H9 (cell line): ENCODE measurements at regions not wholly inside any gene's neighbourhood (a gene's known extent, or its start where the extent isn't known, plus 50 kb on each side); places are given as distances from the start of the nearest gene placed in this dataset.

Experiments
- DNase-seq: peaks from one replicate; pipeline ENCODE4 v3.0.0-alpha.2; 2017
- H2AFZ ChIP-seq: one replicate; pipeline ENCODE4 v1.6.1; 2013; ENCODE audit warnings: mild to moderate bottlenecking, low read length, control low read depth, moderate library complexity
- H2AK5ac ChIP-seq: 2 replicates; pipeline ENCODE4 v1.6.1; 2013; ENCODE audit warnings: low read length, control low read depth, mixed read lengths; ENCODE audit not compliant: insufficient read length
- H2BK120ac ChIP-seq: one replicate; pipeline ENCODE4 v1.6.1; 2013; ENCODE audit warnings: low read depth, mild to moderate bottlenecking, low read length, control low read depth, inconsistent platforms; ENCODE audit not compliant: poor library complexity, severe bottlenecking
- H2BK12ac ChIP-seq: 2 replicates; pipeline ENCODE4 v1.6.1; 2013; ENCODE audit warnings: low read length, control low read depth, mixed read lengths, low read depth; ENCODE audit not compliant: insufficient read length
- H2BK15ac ChIP-seq: 2 replicates; pipeline ENCODE4 v1.6.1; 2013; ENCODE audit warnings: low read depth, low read length, control low read depth
- H2BK20ac ChIP-seq: one replicate; pipeline ENCODE4 v1.6.1; 2013; ENCODE audit warnings: low read depth, mild to moderate bottlenecking, low read length, control low read depth, inconsistent platforms; ENCODE audit not compliant: poor library complexity, severe bottlenecking
- H2BK5ac ChIP-seq: 2 replicates; pipeline ENCODE4 v1.6.1; 2013; ENCODE audit warnings: low read length, control low read depth, mixed read lengths; ENCODE audit not compliant: insufficient read length
- H3K14ac ChIP-seq: 2 replicates; pipeline ENCODE4 v1.6.1; 2013; ENCODE audit warnings: low read length, control low read depth; ENCODE audit not compliant: insufficient read depth
- H3K18ac ChIP-seq: 2 replicates; pipeline ENCODE4 v1.6.1; 2013; ENCODE audit warnings: low read depth, mild to moderate bottlenecking, mixed read lengths, low read length, control low read depth; ENCODE audit not compliant: insufficient read length
- H3K23ac ChIP-seq: 2 replicates; pipeline ENCODE4 v1.6.1; 2013; ENCODE audit warnings: low read length, control low read depth, mixed read lengths, low read depth; ENCODE audit not compliant: insufficient read length
- H3K23me2 ChIP-seq: 2 replicates; pipeline ENCODE4 v1.6.1; 2013; ENCODE audit warnings: low read depth, mild to moderate bottlenecking, mixed read lengths, low read length, control low read depth; ENCODE audit not compliant: insufficient read length, poor library complexity, severe bottlenecking
- H3K27ac ChIP-seq: 2 replicates; pipeline ENCODE4 v1.5.1; 2013; ENCODE audit warnings: low read length, control low read depth, mixed read lengths, low read depth; ENCODE audit not compliant: insufficient read length
- H3K27me3 ChIP-seq: 2 replicates; pipeline ENCODE4 v1.6.1; 2013; ENCODE audit warnings: low read length, control low read depth, inconsistent platforms; ENCODE audit not compliant: insufficient read depth
- H3K4ac ChIP-seq: 2 replicates; pipeline ENCODE4 v1.6.1; 2013; ENCODE audit warnings: low read depth, mild to moderate bottlenecking, control low read depth, inconsistent platforms, low read length, moderate library complexity
- H3K4me1 ChIP-seq: 2 replicates; pipeline ENCODE4 v1.6.1; 2013; ENCODE audit warnings: low read length, control low read depth, inconsistent platforms; ENCODE audit not compliant: insufficient read depth
- H3K4me2 ChIP-seq: 2 replicates; pipeline ENCODE4 v1.6.1; 2013; ENCODE audit warnings: low read length, control low read depth, mixed read lengths; ENCODE audit not compliant: insufficient read length, insufficient read depth
- H3K56ac ChIP-seq: 2 replicates; pipeline ENCODE4 v1.6.1; 2013; ENCODE audit warnings: low read depth, mild to moderate bottlenecking, mixed read lengths, low read length, control low read depth; ENCODE audit not compliant: insufficient read length
- H3K79me1 ChIP-seq: 2 replicates; pipeline ENCODE4 v1.6.1; 2013; ENCODE audit warnings: low read depth, mild to moderate bottlenecking, moderate library complexity, low read length, control low read depth, inconsistent platforms; ENCODE audit not compliant: insufficient read depth, poor library complexity, severe bottlenecking
- H3K79me2 ChIP-seq: 2 replicates; pipeline ENCODE4 v1.6.1; 2013; ENCODE audit warnings: low read length, control low read depth, inconsistent platforms; ENCODE audit not compliant: insufficient read depth
- H3K9ac ChIP-seq: 2 replicates; pipeline ENCODE4 v1.6.1; 2013; ENCODE audit warnings: low read length, control low read depth, mixed read lengths; ENCODE audit not compliant: insufficient read length; ENCODE audit errors: extremely low read depth
- H3K9me3 ChIP-seq: one replicate; pipeline ENCODE4 v1.6.1; 2013; ENCODE audit warnings: low read depth, low read length, inconsistent platforms; ENCODE audit not compliant: control insufficient read depth
- H3T11ph ChIP-seq: one replicate; pipeline ENCODE4 v1.6.1; 2013; ENCODE audit warnings: mild to moderate bottlenecking, low read length, control low read depth, inconsistent platforms
- H4K20me1 ChIP-seq: one replicate; pipeline ENCODE4 v1.6.1; 2013; ENCODE audit not compliant: control insufficient read depth, insufficient read length, insufficient read depth
- H4K5ac ChIP-seq: 2 replicates; pipeline ENCODE4 v1.6.1; 2013; ENCODE audit warnings: low read depth, mild to moderate bottlenecking, mixed read lengths, low read length, control low read depth; ENCODE audit not compliant: insufficient read length
- H4K8ac ChIP-seq: replicated peaks from 2 replicates; pipeline ENCODE4 v1.6.1; 2013; ENCODE audit warnings: low read length, control low read depth, mixed read lengths, low read depth; ENCODE audit not compliant: insufficient read length
- H4K91ac ChIP-seq: 2 replicates; pipeline ENCODE4 v1.6.1; 2013; ENCODE audit warnings: low read depth, mild to moderate bottlenecking, moderate library complexity, mixed read lengths, low read length, control low read depth; ENCODE audit not compliant: insufficient read length
- H3K27ac Mint-ChIP-seq, 3 experiments: 2 replicates in 2 of 3; 3 replicates in 1 of 3; pipeline ENCODE4 v1.8.0; 2020 to 2021; ENCODE audit warnings: mixed read lengths in 3 of 3, mild to moderate bottlenecking in 1 of 3, moderate library complexity in 1 of 3
- H3K27me3 Mint-ChIP-seq: 2 replicates; pipeline ENCODE4 v1.8.0; 2021; ENCODE audit warnings: low read depth, mild to moderate bottlenecking, moderate library complexity, mixed read lengths
- H3K36me3 Mint-ChIP-seq, 3 experiments: 2 replicates in 2 of 3; 3 replicates in 1 of 3; pipeline ENCODE4 v1.8.0; 2020 to 2021; ENCODE audit warnings: low read depth in 3 of 3, mixed read lengths in 3 of 3; ENCODE audit not compliant: insufficient read depth in 1 of 3
- H3K4me1 Mint-ChIP-seq, 2 experiments: 2 replicates each; pipeline ENCODE4 v1.8.0; 2020; ENCODE audit warnings: mixed read lengths in 2 of 2
- H3K4me3 Mint-ChIP-seq, 2 experiments: 2 replicates in 1 of 2; 3 replicates in 1 of 2; pipeline ENCODE4 v1.8.0; 2020 to 2021; ENCODE audit warnings: mild to moderate bottlenecking in 2 of 2, mixed read lengths in 2 of 2, moderate library complexity in 1 of 2
- H3K9me3 Mint-ChIP-seq, 2 experiments: 2 replicates in 1 of 2; 3 replicates in 1 of 2; pipeline ENCODE4 v1.8.0; 2020; ENCODE audit warnings: mild to moderate bottlenecking in 2 of 2, mixed read lengths in 2 of 2, moderate library complexity in 1 of 2
- WGBS: extraction: QIAGEN DNeasy Blood & Tissue Kit; methylation state at CpG from one replicate; pipeline ENCODE4 v1.1.7; 2013; ENCODE audit warnings: missing lambda C conversion rate, low lambda C conversion rate, mixed read lengths; ENCODE audit not compliant: insufficient read length; ENCODE audit errors: extremely low coverage; 5-methylcytosine and 5-hydroxymethylcytosine counted together
- TF ChIP-seq, protein P1 (sequence below): fragments of 200-600 bp; sonication (generic); conservative IDR thresholded peaks from 3 replicates; pipeline ENCODE4 v1.8.0; 2021; ENCODE audit warnings: antibody characterized with exemption, mild to moderate bottlenecking

DNA sequence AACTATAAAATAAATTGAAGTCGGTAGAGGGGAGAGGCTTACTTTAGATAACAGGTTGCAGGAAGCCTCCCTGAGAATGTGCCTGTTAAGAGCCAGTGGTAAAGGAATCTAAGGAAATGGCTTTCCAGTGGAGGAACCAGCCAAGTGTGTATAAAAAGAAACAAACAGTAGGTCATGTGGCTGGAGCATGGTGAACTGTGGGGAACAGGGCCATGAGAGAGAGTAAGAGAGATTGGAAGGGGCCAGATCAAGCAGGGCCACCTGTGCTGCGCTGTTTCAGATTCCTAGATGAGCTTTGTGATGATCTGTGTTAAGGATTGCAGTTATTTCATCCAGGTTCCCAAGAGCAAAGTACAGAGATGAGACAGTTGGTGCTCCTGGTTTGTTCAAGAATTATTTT lies 152.7 kb upstream of the SGCD start:
- Histone ChIP-seq H2AFZ (no peak overlapping the region), H3T11ph (no peak overlapping the region), H3K27ac (no peak overlapping the region), H3K79me2 (no peaks in the 10 kb centered on the region), H4K5ac (no peak overlapping the region), H3K23ac (no peak overlapping the region), H4K91ac (no peak overlapping the region), H3K56ac (no peak overlapping the region), H2BK20ac (no peak overlapping the region), H3K9me3 (no peaks in the 10 kb centered on the region), H2BK12ac (no peak overlapping the region), H3K14ac (no peak overlapping the region), H2BK5ac (no peak overlapping the region), H3K4me2 (no peak overlapping the region), H3K4me1 (no peaks in the 10 kb centered on the region), H2BK15ac (no peak overlapping the region), H3K23me2 (no peaks in the 10 kb centered on the region), H3K27me3 (no peaks in the 10 kb centered on the region), H4K8ac (no peak overlapping the region), H3K79me1 (no peaks in the 10 kb centered on the region), H2BK120ac (no peak overlapping the region), H3K4ac (no peak overlapping the region), H3K9ac (no peak overlapping the region), H4K20me1 (no peaks in the 10 kb centered on the region), H2AK5ac (no peak overlapping the region), H3K18ac (no peak overlapping the region)
- H3K4me1 Mint-ChIP-seq = no peaks in the 10 kb centered on the region
- TF ChIP-seq, protein P1, sequence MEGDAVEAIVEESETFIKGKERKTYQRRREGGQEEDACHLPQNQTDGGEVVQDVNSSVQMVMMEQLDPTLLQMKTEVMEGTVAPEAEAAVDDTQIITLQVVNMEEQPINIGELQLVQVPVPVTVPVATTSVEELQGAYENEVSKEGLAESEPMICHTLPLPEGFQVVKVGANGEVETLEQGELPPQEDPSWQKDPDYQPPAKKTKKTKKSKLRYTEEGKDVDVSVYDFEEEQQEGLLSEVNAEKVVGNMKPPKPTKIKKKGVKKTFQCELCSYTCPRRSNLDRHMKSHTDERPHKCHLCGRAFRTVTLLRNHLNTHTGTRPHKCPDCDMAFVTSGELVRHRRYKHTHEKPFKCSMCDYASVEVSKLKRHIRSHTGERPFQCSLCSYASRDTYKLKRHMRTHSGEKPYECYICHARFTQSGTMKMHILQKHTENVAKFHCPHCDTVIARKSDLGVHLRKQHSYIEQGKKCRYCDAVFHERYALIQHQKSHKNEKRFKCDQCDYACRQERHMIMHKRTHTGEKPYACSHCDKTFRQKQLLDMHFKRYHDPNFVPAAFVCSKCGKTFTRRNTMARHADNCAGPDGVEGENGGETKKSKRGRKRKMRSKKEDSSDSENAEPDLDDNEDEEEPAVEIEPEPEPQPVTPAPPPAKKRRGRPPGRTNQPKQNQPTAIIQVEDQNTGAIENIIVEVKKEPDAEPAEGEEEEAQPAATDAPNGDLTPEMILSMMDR = no peak
- no peak overlapping the region; a peak in 1 of 7 replicates for H3K27ac Mint-ChIP-seq
- H3K36me3 Mint-ChIP-seq = no peaks in the 10 kb centered on the region
- WGBS = no CpG with 5 or more reads among the region's 2 CpGs
- H3K9me3 Mint-ChIP-seq = no peaks in the 10 kb centered on the region; a peak in 1 of 5 replicates
- H3K4me3 Mint-ChIP-seq = no peak overlapping the region
- no peaks in the 10 kb centered on the region for H3K27me3 Mint-ChIP-seq
- DNase-seq = no peak
